H1 (cell line): ENCODE measurements at regions not wholly inside any gene's neighbourhood (a gene's known extent, or its start where the extent isn't known, plus 50 kb on each side); places are given as distances from the start of the nearest gene placed in this dataset.

Experiments used
- HDAC2 ChIP-seq, 2 experiments: fragments of 300-600 bp in 1 of 2; sonication (generic) in 1 of 2; IDR thresholded peaks; 2 replicates each; pipeline ENCODE4 v1.6.1; 2011 to 2012; ENCODE audit warnings: low read depth in 2 of 2, low read length in 2 of 2, mild to moderate bottlenecking in 2 of 2, moderate library complexity in 2 of 2, borderline replicate concordance in 1 of 2, inconsistent platforms in 1 of 2

DNA sequence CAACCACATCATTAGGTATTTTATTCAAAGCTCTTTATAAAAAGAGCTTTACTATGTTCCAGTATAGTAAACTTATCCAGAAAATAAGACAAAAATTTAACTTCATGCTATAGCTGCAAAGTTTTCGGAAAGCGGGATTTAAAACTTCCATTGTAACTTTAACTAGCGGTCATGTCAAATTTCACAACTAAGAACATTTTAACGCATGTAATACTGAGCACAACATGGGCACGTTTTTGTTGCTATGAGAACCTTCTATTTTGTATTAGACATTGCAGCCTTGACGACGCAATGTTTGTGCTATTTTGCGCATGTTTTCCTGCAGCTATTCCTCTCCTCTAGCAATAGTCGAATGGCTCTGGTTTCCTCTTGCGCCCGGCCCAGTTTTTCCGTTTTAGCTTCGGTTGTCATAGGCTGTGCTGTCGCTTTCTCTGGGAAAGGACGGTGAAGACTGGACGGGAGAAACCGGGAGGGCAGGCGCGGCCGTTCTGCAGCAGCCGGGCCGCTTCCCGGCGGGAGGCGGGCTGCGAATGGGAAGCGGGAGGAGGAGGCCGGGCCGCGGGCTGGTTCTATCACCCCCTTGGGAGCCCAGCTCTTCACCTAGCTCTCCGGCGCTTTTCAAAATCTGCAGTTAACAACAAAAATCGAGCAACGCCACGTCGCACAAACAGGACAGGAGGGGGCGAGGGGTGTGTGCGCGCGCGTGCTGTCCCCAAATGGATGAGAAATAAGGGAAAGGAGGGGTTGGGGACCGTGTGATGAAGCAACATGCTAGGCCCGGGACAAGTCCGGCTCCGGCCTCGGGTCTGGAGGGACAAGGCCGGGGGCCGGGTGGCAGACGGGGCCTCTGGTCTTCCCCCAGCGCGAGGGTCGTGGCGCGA is 105.3 kb upstream of the HNRNPU start (continued):
- TF ChIP-seq HDAC2 (IDR thresholded peaks at IDR 0.05; ENCODE audit: borderline replicate concordance in 1 of 2, low read depth in 2 of 2, low read length in 2 of 2): no peak
